ENCODE measurements at regions not wholly inside any gene's neighbourhood (a gene's known extent, or its start where the extent isn't known, plus 50 kb on each side); places are given as distances from the start of the nearest gene placed in this dataset.

GRCh38 chr2:195270466-195271039 is 386.5 kb upstream of the SLC39A10 start:
- Mint-ChIP-seq H3K4me1 (ENCODE audit: unreplicated experiment) (no peaks in the 10 kb centered on the region), H3K9me3 (ENCODE audit: unreplicated experiment) (no peaks in the 10 kb centered on the region), H3K36me3 (ENCODE audit: unreplicated experiment) (no peaks in the 10 kb centered on the region), H3K27me3 (ENCODE audit: unreplicated experiment) (peaks cover 10% of the 10 kb centered on the region), H3K4me3 (ENCODE audit: unreplicated experiment) (no peak overlapping the region), H3K27ac (ENCODE audit: unreplicated experiment) (no peak overlapping the region)
- TF ChIP-seq CTCF (IDR thresholded peaks at IDR 0.05), result no peak
- no peak for DNase-seq (ENCODE audit: extremely low spot score, unreplicated experiment)

- H3K4me3 Mint-ChIP-seq (ENCODE audit: unreplicated experiment), result no peak overlapping the region
- no peak for DNase-seq (ENCODE audit: extremely low spot score, unreplicated experiment)
Observed at GRCh38 chr2:195269220-195269619, 387.8 kb upstream of the SLC39A10 start.

GRCh38 chr2:195257979-195258378 is 399.0 kb upstream of the SLC39A10 start:
- no peaks in the 10 kb centered on the region for H3K36me3 Mint-ChIP-seq (ENCODE audit: unreplicated experiment)

More at GRCh38 chr2:195269220-195269619, 387.8 kb upstream of the SLC39A10 start:
- Mint-ChIP-seq H3K27ac (ENCODE audit: unreplicated experiment) (no peak overlapping the region), H3K9me3 (ENCODE audit: unreplicated experiment) (no peaks in the 10 kb centered on the region), H3K4me1 (ENCODE audit: unreplicated experiment) (no peaks in the 10 kb centered on the region), H3K27me3 (ENCODE audit: unreplicated experiment) (peaks cover 3% of the 10 kb centered on the region), H3K36me3 (ENCODE audit: unreplicated experiment) (no peaks in the 10 kb centered on the region)
- no peak for TF ChIP-seq CTCF (IDR thresholded peaks at IDR 0.05)

GRCh38 chr2:195252018-195252417 is 405.0 kb upstream of the SLC39A10 start:
- no peak for TF ChIP-seq CTCF (IDR thresholded peaks at IDR 0.05)
- H3K27ac Mint-ChIP-seq (ENCODE audit: unreplicated experiment), result no peak overlapping the region
- DNase-seq (ENCODE audit: extremely low spot score, unreplicated experiment), result no peak
- peaks cover 20% of the 10 kb centered on the region for H3K9me3 Mint-ChIP-seq (ENCODE audit: unreplicated experiment)
- no peaks in the 10 kb centered on the region for H3K4me1 Mint-ChIP-seq (ENCODE audit: unreplicated experiment)
- no peaks in the 10 kb centered on the region for H3K27me3 Mint-ChIP-seq (ENCODE audit: unreplicated experiment)
- no peaks in the 10 kb centered on the region for H3K36me3 Mint-ChIP-seq (ENCODE audit: unreplicated experiment)
- H3K4me3 Mint-ChIP-seq (ENCODE audit: unreplicated experiment), result no peak overlapping the region

More at GRCh38 chr2:195257979-195258378, 399.0 kb upstream of the SLC39A10 start:
- Mint-ChIP-seq H3K27me3 (ENCODE audit: unreplicated experiment) (peaks cover 2% of the 10 kb centered on the region), H3K9me3 (ENCODE audit: unreplicated experiment) (peaks cover 7% of the 10 kb centered on the region), H3K27ac (ENCODE audit: unreplicated experiment) (no peak overlapping the region), H3K4me3 (ENCODE audit: unreplicated experiment) (no peak overlapping the region), H3K4me1 (ENCODE audit: unreplicated experiment) (no peaks in the 10 kb centered on the region)
- no peak for TF ChIP-seq CTCF (IDR thresholded peaks at IDR 0.05)
- no peak for DNase-seq (ENCODE audit: extremely low spot score, unreplicated experiment)

- H3K36me3 Mint-ChIP-seq (ENCODE audit: unreplicated experiment), result no peaks in the 10 kb centered on the region
- DNase-seq (ENCODE audit: extremely low spot score, unreplicated experiment), result no peak
- no peak for TF ChIP-seq CTCF (IDR thresholded peaks at IDR 0.05)
- H3K4me1 Mint-ChIP-seq (ENCODE audit: unreplicated experiment), result no peaks in the 10 kb centered on the region
- H3K4me3 Mint-ChIP-seq (ENCODE audit: unreplicated experiment), result no peak overlapping the region
- peaks cover 26% of the 10 kb centered on the region for H3K9me3 Mint-ChIP-seq (ENCODE audit: unreplicated experiment)
- no peak overlapping the region for H3K27ac Mint-ChIP-seq (ENCODE audit: unreplicated experiment)
- no peaks in the 10 kb centered on the region for H3K27me3 Mint-ChIP-seq (ENCODE audit: unreplicated experiment)
Observed at GRCh38 chr2:195251214-195251613, 405.8 kb upstream of the SLC39A10 start.

Data from osteocyte (in vitro differentiated cells).